HG02759 (cell line): ENCODE measurements at regions not wholly inside any gene's neighbourhood (a gene's known extent, or its start where the extent isn't known, plus 50 kb on each side); places are given as distances from the start of the nearest gene placed in this dataset.

ENCODE experiments used
- ATAC-seq: cut with Tn5 transposase; IDR thresholded peaks from one replicate; pipeline ENCODE4 v1.9.1; 2021; ENCODE audit warnings: mild to moderate bottlenecking, moderate library complexity; ENCODE audit not compliant: unreplicated experiment

DNA sequence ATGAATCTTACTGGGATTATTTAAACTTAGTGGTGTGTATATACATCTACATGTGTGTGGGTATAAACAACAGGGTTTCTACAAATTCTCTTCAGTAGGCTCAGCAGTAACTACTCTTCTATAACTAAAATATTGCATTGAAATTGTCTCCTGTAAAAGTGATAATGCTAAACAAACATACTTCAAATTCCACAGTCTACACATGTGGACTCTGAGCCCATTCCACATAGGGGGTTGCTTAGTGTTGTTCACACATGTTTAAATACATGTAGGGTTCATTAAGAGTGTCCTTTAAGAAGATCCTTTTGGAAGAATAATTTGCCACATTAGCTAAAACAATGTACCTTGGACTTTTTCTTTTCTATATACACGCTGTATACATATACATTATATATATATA, 152.8 kb upstream of the VRK2 start:
- ATAC-seq = no peak

DNA sequence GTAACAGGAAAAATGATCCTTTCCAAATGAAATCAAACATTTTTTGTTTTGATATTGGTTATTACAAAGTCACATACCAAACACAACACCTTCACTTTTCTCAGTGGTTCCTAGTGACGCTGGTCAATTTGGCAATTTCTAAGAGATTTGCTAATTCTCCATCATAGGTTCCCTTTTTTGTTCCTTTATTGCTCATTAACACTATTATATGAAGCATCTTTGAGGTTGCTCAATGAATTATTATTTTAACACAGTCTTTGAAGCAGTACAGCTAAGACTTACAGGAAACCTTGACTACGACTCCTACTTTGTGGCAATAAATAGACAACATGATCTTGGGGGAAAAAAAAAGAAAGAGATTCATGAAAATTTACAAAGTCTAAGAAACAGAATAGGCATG, 152.2 kb upstream of the VRK2 start:
- no peak for ATAC-seq

DNA sequence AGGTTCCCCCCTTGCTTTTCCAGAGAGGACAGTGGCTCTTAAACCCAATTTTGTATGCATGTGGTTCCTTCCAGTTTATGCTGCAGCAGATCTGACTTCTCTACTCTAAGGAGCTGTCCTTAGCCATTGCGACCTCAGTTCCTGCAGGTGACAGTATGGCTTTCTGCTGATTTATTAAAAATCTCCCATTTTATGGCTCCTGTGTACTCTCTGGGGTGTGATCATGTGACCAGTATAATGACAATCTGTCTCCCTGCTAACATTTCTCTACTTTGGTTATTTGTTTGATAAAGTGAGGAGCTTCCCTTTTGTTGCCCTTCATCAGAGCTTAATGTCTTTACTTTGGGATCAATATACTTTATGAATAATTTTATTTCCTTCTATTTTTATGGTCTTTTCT, 148.7 kb upstream of the VRK2 start:
- ATAC-seq = no peak

DNA sequence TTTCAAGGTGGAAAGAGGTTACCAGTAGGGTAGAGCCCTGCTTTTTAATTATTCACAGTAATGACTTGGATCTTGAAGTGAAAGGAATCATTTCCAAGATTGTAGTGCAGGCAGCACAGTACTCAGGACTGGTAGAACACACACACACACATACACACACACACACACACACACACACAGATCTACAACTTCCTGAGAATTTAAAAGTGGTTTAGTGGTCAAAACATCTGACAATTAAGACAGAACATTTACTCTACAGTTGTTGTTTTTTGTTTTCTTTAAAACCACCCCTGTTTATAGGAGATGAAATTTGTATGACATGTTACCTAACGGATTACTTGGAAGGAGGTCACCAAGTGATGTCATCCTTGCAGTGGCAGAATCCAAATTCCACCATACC, 146.7 kb upstream of the VRK2 start:
- ATAC-seq = no peak

DNA sequence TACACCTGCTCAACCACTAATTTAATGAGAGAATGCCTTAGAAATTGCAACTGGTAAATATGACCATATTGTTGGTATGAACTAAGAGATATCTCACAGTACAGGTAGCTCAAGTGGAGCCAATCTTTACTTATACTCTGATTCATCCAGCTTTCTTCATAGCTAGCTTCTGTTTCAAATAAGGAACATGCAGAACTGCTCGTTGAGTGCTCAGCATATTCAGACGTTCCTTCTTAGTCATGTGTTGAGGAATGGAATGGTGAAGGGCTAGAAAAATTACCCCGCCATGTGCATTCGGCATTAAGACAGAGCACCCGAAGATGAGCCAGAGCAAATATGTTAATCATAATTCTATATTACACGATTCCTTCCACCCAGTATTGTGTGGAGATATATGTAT, 144.0 kb upstream of the VRK2 start:
- ATAC-seq = no peak

DNA sequence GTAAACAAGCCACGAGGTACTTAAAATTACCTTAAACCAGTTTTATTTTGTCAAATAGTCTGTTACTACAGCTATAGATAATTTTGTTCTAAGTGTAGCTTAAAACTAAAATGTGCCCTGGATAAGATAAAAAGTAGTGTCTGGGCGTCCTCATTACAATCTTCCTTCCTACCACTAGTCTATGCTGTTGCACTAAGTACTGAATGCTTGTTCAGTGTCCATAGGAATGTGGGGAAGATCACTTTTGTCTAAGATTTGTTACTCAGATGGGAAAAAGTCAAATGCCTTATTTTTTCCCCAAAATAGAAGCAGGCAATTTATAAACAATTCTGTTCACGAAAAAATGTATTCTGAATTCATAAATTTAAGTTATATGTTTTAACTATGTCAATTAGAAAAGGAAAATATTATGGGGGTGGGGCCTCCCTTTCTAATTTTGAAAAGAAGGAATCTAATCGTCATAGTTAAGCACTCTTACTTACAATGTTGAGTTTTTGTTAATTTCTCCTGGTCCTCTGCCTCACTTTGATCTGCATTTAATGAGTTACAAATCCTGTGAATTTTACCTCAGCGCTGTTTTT, 140.4 kb upstream of the VRK2 start:
- peak; percentile 58 for ATAC-seq

DNA sequence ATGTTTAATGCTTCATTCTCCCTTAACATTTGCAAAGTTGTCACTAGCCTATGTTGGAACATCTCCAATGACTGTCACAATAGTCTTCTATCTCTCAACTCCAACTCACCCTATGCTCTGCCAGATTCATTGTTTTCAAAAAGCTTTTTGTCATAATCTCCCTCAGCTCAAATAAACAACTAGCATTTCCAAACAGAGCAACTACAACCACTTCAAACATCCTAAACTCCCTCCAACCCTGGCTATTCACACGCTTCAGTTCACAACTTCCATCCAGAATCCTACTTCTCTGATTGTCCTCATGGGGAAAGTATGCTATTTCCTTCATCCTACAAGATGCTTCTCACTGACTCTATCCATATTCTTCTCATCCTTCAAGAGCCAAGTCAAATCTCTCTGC, 139.2 kb upstream of the VRK2 start:
- no peak for ATAC-seq

DNA sequence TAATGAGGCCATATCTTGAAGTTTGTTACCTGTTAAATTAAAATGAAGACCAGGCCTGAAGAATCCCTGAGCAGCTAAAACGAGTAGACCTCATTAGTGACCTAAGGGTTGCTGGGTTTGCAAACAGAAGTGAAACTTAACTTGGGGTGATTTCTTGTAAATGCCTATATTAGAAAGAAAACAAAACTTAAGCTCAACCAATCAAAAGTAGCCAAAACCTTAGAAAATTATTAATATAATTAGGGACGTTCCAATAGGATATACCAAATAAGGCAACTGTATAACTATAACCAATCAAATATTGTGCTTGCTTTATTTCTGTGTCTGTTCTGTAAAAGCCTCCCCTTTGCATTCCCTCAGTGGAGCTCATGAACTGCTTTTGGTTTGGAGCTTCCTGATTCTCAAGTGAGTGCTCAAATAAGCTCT, 137.9 kb upstream of the VRK2 start:
- peak; percentile 82 for ATAC-seq

DNA sequence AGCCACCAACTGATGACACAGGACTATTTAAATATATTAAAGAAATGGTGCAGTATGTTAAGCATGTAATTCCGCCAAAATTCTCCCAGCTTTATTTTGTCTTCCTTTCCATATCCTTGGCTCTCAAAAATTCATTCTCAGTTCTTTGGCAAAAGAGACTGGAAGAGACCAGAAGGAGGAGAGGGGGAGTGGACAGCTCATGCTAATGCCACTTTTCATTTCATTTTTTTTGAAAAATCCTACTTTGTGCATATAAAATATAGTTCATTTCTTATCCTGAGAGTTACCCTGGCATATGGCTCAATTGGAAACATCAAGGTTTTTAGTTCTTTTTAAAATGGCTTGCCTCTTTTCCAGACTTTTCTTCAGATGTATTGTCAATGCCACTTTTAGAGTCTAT, 128.5 kb upstream of the VRK2 start:
- no peak for ATAC-seq

DNA sequence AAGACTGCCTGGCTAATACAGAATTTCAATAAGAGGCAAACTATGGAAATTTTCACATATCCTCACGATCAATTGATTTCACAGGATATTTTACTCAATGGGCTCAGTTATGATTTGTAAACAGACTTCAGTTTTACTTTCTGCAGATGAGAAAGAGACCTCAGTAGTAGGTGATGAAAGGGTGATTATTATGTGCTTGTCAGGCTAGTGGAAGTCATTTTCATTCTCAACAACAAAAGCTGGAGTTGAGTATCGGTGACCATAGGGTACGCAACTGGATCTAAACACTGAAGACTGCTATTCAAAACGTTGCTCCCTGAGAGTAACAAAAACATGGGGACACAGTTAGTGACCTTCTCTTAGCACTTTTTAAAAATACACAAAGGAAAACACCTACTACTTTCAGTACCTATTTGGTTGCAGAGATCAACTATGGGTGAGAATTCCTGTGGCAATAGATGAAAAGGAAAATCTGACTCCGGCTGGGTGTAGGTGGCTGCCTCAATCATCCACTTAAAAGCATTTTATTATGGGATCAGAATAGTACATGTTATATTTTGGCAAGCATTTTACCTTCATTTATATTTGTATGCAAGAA, 126.2 kb upstream of the VRK2 start:
- ATAC-seq = no peak

DNA sequence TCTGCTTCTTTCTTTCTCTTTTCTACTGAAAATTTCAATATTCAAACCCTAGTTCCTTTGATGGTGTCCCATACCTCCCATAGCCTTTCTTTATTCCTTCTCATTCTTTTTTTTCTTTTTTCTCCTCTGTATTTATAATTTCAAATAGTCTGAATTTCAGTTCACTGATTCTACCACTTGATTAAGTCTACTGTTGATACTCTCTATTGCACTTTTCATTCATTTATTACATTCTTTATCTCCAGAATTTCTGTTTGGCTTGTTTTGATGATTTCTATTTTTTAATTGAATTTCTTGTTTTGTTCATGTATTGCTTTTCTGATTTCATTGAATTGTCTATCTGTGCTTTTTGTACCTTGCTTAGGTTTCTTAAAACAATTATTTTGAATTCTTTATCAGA, 111.9 kb upstream of the VRK2 start:
- ATAC-seq = no peak

DNA sequence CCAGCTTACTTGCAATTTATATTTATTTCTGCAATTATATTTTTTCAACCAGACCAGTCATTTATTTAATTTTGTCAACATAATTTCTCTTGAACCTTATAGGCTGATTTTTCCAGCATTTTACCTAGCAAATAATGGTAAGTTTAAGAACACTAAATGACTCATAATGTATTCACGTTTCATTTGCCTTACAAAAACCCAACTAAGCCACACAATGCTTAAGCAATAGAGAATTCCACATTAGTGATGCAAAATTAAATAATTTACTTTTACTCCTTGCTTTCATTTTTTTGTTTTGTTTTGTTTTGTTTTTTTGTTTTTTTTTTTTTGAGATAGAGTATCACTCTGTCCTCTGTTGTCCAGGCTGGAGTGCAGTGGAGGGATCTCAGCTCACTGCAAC, 110.4 kb upstream of the VRK2 start:
- ATAC-seq = no peak

DNA sequence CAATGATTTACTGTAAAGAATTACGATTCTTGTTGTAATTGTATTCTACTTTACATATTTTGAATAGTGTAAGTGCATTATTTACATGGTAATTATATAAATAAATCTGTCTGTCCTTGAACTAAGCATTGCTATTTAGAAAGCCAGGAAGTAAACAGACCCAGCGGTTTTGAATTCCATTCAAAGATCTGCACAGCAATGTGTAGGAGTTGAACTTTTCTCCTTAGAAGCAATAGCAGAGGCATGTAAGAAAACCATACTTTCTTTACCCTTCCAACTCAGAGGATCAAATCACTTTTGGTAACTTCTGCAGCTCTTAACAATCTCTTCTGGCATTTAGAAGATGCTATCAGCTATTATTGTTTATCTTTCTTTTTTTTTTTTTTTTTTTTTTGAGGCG, 109.2 kb upstream of the VRK2 start:
- ATAC-seq = no peak

DNA sequence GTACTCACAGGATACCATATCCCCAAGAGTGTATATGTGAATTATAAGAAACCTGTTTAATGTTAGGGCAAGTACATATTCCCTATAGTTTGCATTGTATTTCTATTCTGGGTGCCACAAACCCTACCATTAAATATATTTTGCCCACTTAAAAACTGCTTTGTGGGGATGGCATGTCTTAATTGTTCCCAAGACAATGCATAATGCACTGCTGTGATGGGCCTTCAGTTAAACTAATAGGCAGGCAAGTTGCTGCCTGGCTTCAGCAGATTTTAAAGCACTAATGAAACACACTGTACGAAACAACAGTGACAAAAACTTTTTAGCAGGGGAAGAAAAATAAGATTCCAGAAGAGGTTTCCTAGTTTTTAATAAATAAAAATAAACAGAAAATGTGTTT, 104.8 kb upstream of the VRK2 start:
- ATAC-seq = no peak

DNA sequence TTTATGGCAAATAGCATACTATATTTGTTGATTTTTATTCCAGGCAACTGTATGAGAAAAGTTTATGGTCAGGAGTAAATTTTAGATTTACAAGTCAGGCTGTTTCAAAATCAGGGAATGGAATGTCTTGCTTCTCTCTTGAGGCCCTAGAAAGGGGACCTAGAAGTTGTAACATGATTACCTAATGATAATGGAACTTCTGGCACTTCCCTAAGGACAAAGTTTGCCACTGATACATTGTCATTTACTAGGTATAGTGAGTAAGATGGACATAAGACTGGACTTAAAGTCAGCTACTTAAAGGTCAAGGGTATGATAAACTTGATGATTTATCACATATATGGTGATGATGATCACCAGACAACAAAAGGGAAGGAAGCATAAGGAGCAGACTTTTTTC, 103.3 kb upstream of the VRK2 start:
- no peak for ATAC-seq

DNA sequence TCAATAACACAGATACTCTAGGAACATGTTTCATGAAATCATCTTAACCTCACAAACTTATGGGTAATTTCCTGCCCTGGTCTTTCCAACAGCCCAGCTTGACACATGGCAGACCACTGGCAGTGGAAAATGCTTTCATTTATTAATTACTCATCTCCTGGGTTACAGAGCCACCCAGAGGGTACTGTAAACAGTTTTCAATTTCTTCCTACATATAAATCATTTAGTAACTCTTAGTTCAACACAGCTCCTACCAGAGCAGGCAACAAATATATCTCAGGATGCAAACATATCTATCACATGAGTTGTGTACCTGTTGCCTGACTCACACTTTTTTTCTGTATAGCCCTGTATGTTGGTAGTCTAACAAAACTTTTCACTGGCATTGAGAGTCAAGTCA, 99.2 kb upstream of the VRK2 start:
- no peak for ATAC-seq

DNA sequence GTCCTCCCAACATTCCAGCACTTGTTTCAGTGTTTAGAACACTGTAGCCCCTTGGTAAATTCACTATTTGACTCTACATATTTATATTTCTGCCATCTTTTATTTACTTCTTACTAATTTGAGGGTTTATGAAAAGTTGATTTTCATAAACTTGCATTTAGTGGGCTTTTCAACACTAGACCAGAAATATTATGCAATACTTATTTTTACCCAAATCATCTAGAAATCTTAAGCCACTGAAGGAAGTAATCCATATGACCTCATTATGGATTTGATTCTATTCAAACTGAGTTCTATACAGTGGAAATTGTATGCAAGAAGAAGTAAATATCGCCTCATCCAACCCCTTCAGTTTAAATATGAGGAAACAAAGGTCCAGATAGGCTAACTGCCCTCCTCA, 92.6 kb upstream of the VRK2 start:
- no peak for ATAC-seq

DNA sequence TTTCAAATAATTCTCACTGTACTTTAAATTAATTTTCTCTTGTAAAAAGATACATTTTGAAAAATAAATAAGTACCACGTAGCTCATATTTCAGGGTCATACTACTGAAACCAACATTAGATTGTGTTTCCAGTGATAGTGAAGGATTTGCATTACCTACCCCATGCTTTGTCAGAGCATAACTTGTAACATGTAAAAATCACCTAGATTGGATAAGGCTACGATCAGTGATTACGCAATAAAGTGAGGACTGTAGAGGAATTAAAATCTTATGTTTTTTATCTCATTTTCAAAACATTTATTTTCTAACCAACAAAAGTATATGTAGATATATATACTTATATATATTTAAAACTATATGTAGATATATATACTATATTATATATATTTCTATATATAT, 89.4 kb upstream of the VRK2 start:
- no peak for ATAC-seq

DNA sequence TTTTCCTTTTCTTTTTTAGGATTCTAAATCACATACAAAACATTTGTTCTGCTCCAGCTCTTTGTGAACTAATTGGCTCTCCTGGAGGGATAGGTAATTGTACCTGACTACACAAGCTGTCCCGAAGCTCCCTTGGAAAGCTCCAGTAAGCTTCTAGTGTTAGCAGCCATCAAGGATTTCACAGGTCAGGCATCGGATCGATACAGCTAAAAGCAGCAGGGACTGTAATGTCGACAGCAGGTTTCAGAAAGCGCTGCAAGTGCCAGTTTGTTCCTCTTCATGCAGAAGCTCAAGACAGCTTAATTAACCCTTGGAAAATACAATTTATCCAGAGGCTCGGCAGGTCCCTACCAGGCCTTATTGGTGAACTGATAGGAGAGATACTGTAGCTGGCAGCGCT, 87.2 kb upstream of the VRK2 start:
- no peak for ATAC-seq

DNA sequence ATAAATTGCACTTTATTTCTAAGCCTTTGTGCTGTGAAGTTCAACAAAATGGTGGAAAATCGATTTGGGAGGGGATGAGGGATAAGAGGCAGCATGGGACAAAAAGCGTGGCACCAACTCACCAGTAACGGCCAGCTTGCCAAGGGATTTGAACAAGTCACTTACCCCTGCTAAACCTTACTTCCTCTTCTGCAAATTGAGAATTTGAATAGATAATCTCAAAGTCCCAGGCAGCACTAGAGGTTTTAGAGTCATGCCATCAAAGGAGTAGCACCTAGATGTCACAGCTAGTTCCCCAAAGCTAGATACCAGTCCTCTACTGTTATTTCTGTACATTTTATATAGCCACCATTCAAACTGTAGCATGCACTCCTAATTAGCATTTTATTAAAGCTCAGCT, 83.7 kb upstream of the VRK2 start:
- no peak for ATAC-seq

DNA sequence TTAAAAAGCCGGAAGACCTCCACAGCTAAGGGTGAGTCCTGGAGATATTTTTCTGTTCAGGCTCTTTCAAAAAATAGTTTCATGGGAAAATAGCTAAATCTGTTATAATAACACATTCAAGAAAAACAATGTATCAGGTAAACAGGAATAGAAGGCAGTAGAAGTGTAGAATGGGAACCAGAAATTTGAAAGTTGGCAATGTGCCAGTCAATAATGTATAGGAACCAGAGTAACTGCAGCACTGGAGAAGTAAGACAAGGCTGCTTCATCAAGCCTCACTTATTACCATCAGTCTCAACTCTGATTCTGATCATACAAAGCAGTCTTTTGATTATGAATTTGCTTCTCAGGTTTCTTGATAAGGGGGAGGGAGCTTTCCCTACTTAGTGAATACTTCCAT, 81.4 kb upstream of the VRK2 start:
- no peak for ATAC-seq

DNA sequence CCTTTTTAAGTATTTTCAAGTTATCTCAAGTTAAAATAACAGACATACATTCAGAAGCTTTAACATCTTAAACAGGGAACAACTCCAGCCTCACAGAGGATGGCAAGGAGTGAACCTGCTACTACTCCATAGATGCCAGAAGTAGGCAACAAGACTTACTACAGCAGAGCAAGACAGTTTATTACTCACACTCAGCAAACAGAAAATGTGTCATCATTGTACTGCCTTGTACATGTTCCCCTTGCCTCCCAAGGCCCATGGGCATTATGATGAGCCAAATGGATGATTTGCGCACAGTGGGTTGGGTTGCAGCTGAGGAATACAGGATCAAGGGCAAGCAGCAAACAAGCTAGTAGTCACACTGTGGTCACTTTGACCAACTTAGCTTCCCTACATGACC, 80.6 kb upstream of the VRK2 start:
- no peak for ATAC-seq

DNA sequence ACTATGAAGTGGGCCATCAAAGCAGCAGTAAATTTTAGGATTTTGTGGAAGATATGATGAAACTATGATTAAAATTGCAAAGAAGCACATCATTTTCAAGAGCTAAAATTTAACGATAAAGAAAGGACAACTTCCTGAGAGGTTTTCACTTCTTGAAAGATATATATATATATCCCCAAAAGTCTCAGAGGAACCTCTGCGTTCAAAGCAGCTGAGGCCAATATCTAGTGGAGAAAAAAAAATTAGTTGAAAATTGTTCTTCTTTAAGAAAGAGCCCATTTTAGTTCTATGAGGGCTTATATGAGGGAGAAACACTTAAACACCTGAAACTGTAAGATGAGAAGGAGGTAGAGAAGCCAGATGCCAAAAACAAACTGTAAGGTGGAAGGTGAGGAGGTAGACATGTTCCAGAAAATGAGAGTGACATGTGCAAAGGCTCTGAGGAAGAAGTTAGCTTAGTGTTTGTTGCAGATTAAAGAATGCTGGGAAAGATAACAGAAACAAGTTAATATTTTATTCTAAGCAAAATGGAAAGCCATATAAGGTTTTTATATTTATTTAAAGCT, 72.9 kb upstream of the VRK2 start:
- no peak for ATAC-seq
